ENCODE measurements at regions not wholly inside any gene's neighbourhood (a gene's known extent, or its start where the extent isn't known, plus 50 kb on each side); places are given as distances from the start of the nearest gene placed in this dataset.

DNA sequence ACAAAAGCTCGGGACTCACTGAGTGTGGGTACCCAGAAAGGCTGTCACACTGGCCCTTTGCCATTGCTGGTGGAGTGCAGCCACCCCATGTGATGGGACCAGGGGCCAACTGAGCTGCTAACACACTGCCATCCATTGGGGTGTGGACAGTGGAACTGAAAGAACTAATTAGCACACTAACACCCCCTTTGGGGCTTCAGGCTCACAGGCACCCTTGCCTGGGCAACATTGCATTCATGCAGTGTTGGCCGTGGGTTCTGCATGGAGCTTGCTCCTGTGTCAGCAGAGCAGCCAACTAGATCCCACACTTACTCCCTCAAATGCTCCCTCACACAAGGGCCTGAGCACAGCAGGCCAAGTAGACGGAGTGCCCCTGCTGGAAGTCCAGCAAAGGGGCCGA, 476.0 kb upstream of the ASIC2 start:
- no peaks in the 10 kb centered on the region for H3K36me3 ChIP-seq (ENCODE audit: control insufficient read depth, insufficient read depth, low read length)
- no peak for DNase-seq (ENCODE audit: low read depth in 2 of 2)
- no peak overlapping the region for H3K9ac ChIP-seq (ENCODE audit: insufficient read depth, low read length)
- TF ChIP-seq EZH2 (IDR thresholded peaks at IDR 0.05; ENCODE audit: low read length, missing control alignments): no peak
- no peak for TF ChIP-seq CTCF (conservative IDR thresholded peaks at IDR 0.05 in 1 of 2, IDR thresholded peaks at IDR 0.05 in 1 of 2; ENCODE audit: low read depth in 1 of 2, low read length in 2 of 2)
- no peaks in the 10 kb centered on the region for H3K4me1 ChIP-seq (ENCODE audit: control insufficient read depth, extremely low read depth, insufficient read depth, low read length)
- no peaks in the 10 kb centered on the region for H3K27me3 ChIP-seq (ENCODE audit: control insufficient read depth, insufficient read depth, low read length)
- no peak overlapping the region for H3K4me3 ChIP-seq (replicated peaks in 1 of 4; ENCODE audit: control extremely low read depth in 1 of 4, insufficient read depth in 1 of 4, low read depth in 3 of 4, low read length in 4 of 4)
- no peak overlapping the region for H3K4me2 ChIP-seq (ENCODE audit: extremely low read depth, insufficient read depth, low read length)
- no peak overlapping the region for H3K27ac ChIP-seq (ENCODE audit: insufficient read depth, low read length)
- no peaks in the 10 kb centered on the region for H3K79me2 ChIP-seq (ENCODE audit: control insufficient read depth, insufficient read depth, low read length)
- H3K9me3 ChIP-seq (ENCODE audit: control insufficient read depth, insufficient read depth, low read depth, low read length): no peaks in the 10 kb centered on the region
- H2AFZ ChIP-seq (ENCODE audit: low read length): no peak overlapping the region
- H4K20me1 ChIP-seq (ENCODE audit: control insufficient read depth, extremely low read depth, insufficient read depth, low read length): no peaks in the 10 kb centered on the region

- no peak overlapping the region for H3K27ac ChIP-seq (ENCODE audit: insufficient read depth, low read length)
- H3K36me3 ChIP-seq (ENCODE audit: control insufficient read depth, insufficient read depth, low read length): no peaks in the 10 kb centered on the region
- H3K4me2 ChIP-seq (ENCODE audit: extremely low read depth, insufficient read depth, low read length): no peak overlapping the region
- no peaks in the 10 kb centered on the region for H3K79me2 ChIP-seq (ENCODE audit: control insufficient read depth, insufficient read depth, low read length)
- H3K4me1 ChIP-seq (ENCODE audit: control insufficient read depth, extremely low read depth, insufficient read depth, low read length): no peaks in the 10 kb centered on the region
- no peaks in the 10 kb centered on the region for H4K20me1 ChIP-seq (ENCODE audit: control insufficient read depth, extremely low read depth, insufficient read depth, low read length)
- DNase-seq (ENCODE audit: low read depth in 2 of 2): no peak
- no peaks in the 10 kb centered on the region for H3K9me3 ChIP-seq (ENCODE audit: control insufficient read depth, insufficient read depth, low read depth, low read length)
- H2AFZ ChIP-seq (ENCODE audit: low read length): no peak overlapping the region
- no peak for TF ChIP-seq CTCF (conservative IDR thresholded peaks at IDR 0.05 in 1 of 2, IDR thresholded peaks at IDR 0.05 in 1 of 2; ENCODE audit: low read depth in 1 of 2, low read length in 2 of 2)
- no peak for TF ChIP-seq EZH2 (IDR thresholded peaks at IDR 0.05; ENCODE audit: low read length, missing control alignments)
- no peaks in the 10 kb centered on the region for H3K27me3 ChIP-seq (ENCODE audit: control insufficient read depth, insufficient read depth, low read length)
- H3K9ac ChIP-seq (ENCODE audit: insufficient read depth, low read length): no peak overlapping the region
- no peak overlapping the region for H3K4me3 ChIP-seq (replicated peaks in 1 of 4; ENCODE audit: control extremely low read depth in 1 of 4, insufficient read depth in 1 of 4, low read depth in 3 of 4, low read length in 4 of 4)
Observed at GRCh38 chr17:33776304-33776703, 478.8 kb upstream of the CCL2 start.

GRCh38 chr17:33776903-33777302, 478.2 kb upstream of the CCL2 start:
- Histone ChIP-seq H3K27ac (ENCODE audit: insufficient read depth, low read length) (no peak overlapping the region), H3K4me2 (ENCODE audit: extremely low read depth, insufficient read depth, low read length) (no peak overlapping the region), H4K20me1 (ENCODE audit: control insufficient read depth, extremely low read depth, insufficient read depth, low read length) (no peaks in the 10 kb centered on the region), H2AFZ (ENCODE audit: low read length) (no peak overlapping the region), H3K27me3 (ENCODE audit: control insufficient read depth, insufficient read depth, low read length) (no peaks in the 10 kb centered on the region), H3K36me3 (ENCODE audit: control insufficient read depth, insufficient read depth, low read length) (no peaks in the 10 kb centered on the region), H3K9me3 (ENCODE audit: control insufficient read depth, insufficient read depth, low read depth, low read length) (no peaks in the 10 kb centered on the region), H3K4me1 (ENCODE audit: control insufficient read depth, extremely low read depth, insufficient read depth, low read length) (no peaks in the 10 kb centered on the region), H3K79me2 (ENCODE audit: control insufficient read depth, insufficient read depth, low read length) (no peaks in the 10 kb centered on the region), H3K9ac (ENCODE audit: insufficient read depth, low read length) (no peak overlapping the region), H3K4me3 (replicated peaks in 1 of 4; ENCODE audit: control extremely low read depth in 1 of 4, insufficient read depth in 1 of 4, low read depth in 3 of 4, low read length in 4 of 4) (no peak overlapping the region)
- DNase-seq (ENCODE audit: low read depth in 2 of 2): no peak
- TF ChIP-seq CTCF (conservative IDR thresholded peaks at IDR 0.05 in 1 of 2, IDR thresholded peaks at IDR 0.05 in 1 of 2; ENCODE audit: low read depth in 1 of 2, low read length in 2 of 2) (no peak), EZH2 (IDR thresholded peaks at IDR 0.05; ENCODE audit: low read length, missing control alignments) (no peak)

Data from fibroblast of lung (primary cell).